ENCODE measurements at regions not wholly inside any gene's neighbourhood (a gene's known extent, or its start where the extent isn't known, plus 50 kb on each side); places are given as distances from the start of the nearest gene placed in this dataset.
"Not testable (repeated sequence)": the region's sequence is repeated elsewhere in the genome, so short reads cannot be mapped to it uniquely, and the experiment has no call there.

DNA sequence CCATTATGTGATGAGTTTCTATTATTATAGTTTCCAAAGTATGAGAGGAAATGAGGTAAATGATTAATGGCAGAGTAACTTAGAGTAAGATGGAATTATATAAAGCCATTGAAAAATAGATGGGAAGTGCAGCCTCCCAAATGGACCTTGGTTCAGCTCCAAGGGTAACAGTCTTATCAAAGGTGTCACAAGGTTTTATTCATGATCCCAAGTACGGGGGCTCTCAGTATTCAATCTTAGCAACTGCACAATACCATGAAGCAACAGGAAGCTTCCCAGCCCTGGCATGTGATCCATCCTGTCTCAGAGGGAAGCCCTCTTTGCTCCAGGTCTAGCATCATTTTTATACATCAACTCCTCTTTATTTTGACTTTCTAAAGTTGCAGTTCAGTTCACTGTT is 948.2 kb downstream of the GALC start:
- intact Hi-C loops (cut with DNase I; ENCODE audit: low total_unique reads), result loop anchor here (10.0 kb wide), 1 partner anchor 320 kb away; no protein-coding TSS in a partner anchor
- TF ChIP-seq POLR2A (IDR thresholded peaks at IDR 0.05), result no peak
- TF ChIP-seq, protein P1, sequence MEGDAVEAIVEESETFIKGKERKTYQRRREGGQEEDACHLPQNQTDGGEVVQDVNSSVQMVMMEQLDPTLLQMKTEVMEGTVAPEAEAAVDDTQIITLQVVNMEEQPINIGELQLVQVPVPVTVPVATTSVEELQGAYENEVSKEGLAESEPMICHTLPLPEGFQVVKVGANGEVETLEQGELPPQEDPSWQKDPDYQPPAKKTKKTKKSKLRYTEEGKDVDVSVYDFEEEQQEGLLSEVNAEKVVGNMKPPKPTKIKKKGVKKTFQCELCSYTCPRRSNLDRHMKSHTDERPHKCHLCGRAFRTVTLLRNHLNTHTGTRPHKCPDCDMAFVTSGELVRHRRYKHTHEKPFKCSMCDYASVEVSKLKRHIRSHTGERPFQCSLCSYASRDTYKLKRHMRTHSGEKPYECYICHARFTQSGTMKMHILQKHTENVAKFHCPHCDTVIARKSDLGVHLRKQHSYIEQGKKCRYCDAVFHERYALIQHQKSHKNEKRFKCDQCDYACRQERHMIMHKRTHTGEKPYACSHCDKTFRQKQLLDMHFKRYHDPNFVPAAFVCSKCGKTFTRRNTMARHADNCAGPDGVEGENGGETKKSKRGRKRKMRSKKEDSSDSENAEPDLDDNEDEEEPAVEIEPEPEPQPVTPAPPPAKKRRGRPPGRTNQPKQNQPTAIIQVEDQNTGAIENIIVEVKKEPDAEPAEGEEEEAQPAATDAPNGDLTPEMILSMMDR (IDR thresholded peaks at IDR 0.05), result no peak
- no peak overlapping the region for H3K4me3 ChIP-seq (ENCODE audit: low read depth, poor library complexity, severe bottlenecking)
- WGBS, 2 donors, result 53 to 54% methylated on average over 1 of the region's 1 CpG
- no peak for DNase-seq (ENCODE audit: low spot score in 2 of 2)

GRCh38 chr14:87043667-87044200 is 949.2 kb downstream of the GALC start:
- TF ChIP-seq, protein P1 (IDR thresholded peaks at IDR 0.05), result no peak
- TF ChIP-seq POLR2A (IDR thresholded peaks at IDR 0.05), result no peak
- 61 to 63% methylated on average over 4 of the region's 4 CpGs for WGBS, 2 donors
- DNase-seq (ENCODE audit: low spot score in 2 of 2), result no peak
- H3K4me3 ChIP-seq (ENCODE audit: low read depth, poor library complexity, severe bottlenecking), result no peak overlapping the region
- intact Hi-C loops (cut with DNase I; ENCODE audit: low total_unique reads), result loop anchor here (10.0 kb wide), 1 partner anchor 321 kb away; no protein-coding TSS in a partner anchor

DNA sequence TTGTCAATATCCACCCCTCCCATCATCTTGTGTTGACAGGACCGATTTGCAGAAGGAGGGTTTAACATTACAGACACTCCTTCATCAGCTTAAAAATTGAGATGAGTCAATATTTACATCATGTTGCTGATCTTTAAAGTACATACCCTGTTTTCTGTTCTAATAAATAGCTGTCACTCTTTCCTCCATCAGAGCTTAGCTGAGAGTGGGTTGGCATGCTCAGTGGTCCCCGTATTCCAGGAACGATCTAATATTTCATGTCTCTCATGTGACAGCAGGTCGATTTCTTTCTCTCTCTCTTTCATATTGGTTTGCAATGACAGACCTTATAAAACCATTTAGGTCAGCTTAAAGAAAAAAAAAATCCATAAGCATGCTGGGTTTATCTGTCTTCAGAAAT is 950.6 kb downstream of the GALC start:
- 68 to 69% methylated on average over 4 of the region's 4 CpGs for WGBS, 2 donors
- no peak for TF ChIP-seq POLR2A (IDR thresholded peaks at IDR 0.05)
- H3K4me3 ChIP-seq (ENCODE audit: low read depth, poor library complexity, severe bottlenecking), result no peak overlapping the region
- DNase-seq (ENCODE audit: low spot score in 2 of 2), result no peak
- intact Hi-C loops (cut with DNase I; ENCODE audit: low total_unique reads), result loop anchor here (10.0 kb wide), 1 partner anchor 322 kb away; no protein-coding TSS in a partner anchor

DNA sequence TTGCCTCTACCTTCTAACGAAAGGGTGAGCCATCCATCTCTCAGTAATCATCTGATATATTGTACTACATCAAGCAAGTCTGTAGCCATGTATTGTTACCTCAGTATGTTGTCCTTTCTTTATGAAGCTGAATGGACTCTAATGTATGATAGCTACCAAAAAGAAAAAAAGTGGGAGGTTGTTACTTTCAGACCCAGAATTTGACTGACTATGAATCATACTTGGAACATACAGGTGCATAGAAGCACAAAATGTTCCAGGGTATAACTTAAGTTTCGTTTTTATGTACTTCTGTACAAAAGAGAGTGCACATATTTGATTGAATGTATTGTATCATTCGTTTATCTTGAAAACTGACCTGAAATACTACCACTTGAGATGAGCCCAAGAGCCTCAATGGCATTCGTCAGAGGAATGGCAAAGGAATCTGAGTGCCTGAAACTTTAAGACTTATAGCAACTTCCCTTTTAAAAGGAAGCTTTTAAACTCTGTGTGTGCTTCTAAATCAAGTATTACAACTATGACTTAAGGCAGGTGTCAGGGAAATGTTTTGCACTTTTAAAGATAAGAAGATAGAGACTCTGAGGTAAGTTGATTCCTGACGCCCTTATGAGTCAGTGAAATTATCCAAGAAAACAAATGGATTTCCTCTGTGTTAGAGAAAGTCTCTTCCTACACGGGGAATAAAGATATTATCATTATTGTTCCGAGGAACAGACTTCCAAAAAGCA is 951.5 kb downstream of the GALC start:
- no peak for TF ChIP-seq POLR2A (IDR thresholded peaks at IDR 0.05)
- TF ChIP-seq, protein P1 (IDR thresholded peaks at IDR 0.05), result no peak
- WGBS, 2 donors, result 34 to 36% methylated on average over 7 of the region's 7 CpGs
- H3K4me3 ChIP-seq (ENCODE audit: low read depth, poor library complexity, severe bottlenecking), result no peak overlapping the region
- no peak for DNase-seq (ENCODE audit: low spot score in 2 of 2)
- intact Hi-C loops (cut with DNase I; ENCODE audit: low total_unique reads), result loop anchor here (10.0 kb wide), 1 partner anchor 323 kb away; no protein-coding TSS in a partner anchor

DNA sequence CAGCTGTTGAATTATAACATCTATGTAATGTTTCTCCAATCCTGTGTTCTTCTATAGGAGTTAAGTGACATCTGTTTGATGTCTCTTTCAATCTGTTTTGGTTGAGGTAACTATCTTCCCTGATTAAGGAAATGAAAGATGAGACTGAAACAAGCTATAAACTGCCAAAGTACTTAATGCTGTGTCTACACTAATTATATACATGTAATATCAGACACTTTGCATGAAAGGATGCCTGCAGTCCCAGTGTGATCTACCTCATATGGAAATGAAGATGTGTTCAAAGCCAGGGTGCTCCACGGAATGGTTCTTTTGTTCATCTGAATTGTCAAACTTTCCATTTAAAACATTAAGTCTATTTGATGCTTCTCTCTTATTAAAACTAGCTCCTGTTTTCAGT is 958.3 kb downstream of the GALC start:
- intact Hi-C loops (cut with DNase I; ENCODE audit: low total_unique reads), result no loop called here
- 59 to 69% methylated on average over 1 of the region's 1 CpG for WGBS, 2 donors
- no peak for TF ChIP-seq POLR2A (IDR thresholded peaks at IDR 0.05)
- TF ChIP-seq, protein P1 (IDR thresholded peaks at IDR 0.05), result no peak
- H3K4me3 ChIP-seq (ENCODE audit: low read depth, poor library complexity, severe bottlenecking), result no peak overlapping the region
- DNase-seq (ENCODE audit: low spot score in 2 of 2), result no peak

DNA sequence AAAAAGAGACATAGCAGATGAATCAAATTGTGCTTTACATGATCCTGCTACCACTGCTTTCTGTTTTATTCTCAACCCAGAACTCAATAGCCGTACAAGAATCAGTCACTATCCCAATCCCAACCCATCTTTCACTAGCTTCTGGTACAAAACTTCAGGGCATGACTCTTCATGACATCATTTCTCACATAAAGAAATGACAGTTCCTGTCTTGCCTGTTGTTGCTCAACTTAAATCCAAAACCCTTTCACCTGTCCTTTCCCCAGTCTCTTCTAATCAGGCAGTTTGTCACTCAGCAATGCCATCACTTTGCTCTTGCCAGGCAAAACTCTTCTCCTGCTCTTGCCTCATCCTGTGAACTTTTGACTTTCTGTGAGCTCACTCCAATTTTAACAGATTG is 962.8 kb downstream of the GALC start:
- TF ChIP-seq, protein P1 (IDR thresholded peaks at IDR 0.05), result no peak
- no peak for TF ChIP-seq POLR2A (IDR thresholded peaks at IDR 0.05)
- WGBS, 2 donors, result 77 to 87% methylated on average over 1 of the region's 1 CpG
- H3K4me3 ChIP-seq (ENCODE audit: low read depth, poor library complexity, severe bottlenecking), result no peak overlapping the region
- intact Hi-C loops (cut with DNase I; ENCODE audit: low total_unique reads), result no loop called here
- DNase-seq (ENCODE audit: low spot score in 2 of 2), result no peak

DNA sequence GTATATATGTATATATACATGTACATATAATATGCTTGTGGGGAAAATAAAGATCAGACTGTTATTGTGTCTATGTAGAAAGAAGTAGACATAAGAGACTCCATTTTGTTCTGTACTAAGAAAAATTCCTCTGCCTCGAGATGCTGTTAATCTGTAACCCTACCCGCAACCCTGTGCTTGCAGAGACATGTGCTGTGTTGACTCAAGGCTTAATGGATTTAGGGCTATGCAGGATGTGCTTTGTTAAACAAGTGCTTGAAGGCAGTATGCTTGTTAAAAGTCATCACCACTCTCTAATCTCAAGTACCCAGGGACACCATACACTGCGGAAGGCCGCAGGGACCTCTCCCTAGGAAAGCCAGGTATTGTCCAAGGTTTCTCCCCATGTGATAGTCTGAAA is 972.9 kb downstream of the GALC start:
- H3K4me3 ChIP-seq (ENCODE audit: low read depth, poor library complexity, severe bottlenecking); DNase-seq (ENCODE audit: low spot score in 2 of 2); intact Hi-C loops (cut with DNase I; ENCODE audit: low total_unique reads): not testable (repeated sequence)
- 64 to 67% methylated on average over 4 of the region's 4 CpGs for WGBS, 2 donors
